ENCODE measurements at regions not wholly inside any gene's neighbourhood (a gene's known extent, or its start where the extent isn't known, plus 50 kb on each side); places are given as distances from the start of the nearest gene placed in this dataset.

GRCh38 chr13:85230691-85231093 is 568.5 kb downstream of the SLITRK6 start:
- TF ChIP-seq EZH2 (IDR thresholded peaks at IDR 0.05; ENCODE audit: low read depth, unreplicated experiment) (no peak), CTCF (conservative IDR thresholded peaks at IDR 0.05; ENCODE audit: low read depth in 2 of 2) (no peak), JUNB (IDR thresholded peaks at IDR 0.05; ENCODE audit: unreplicated experiment) (no peak), EZH2phosphoT487 (IDR thresholded peaks at IDR 0.05; ENCODE audit: unreplicated experiment) (no peak)
